Adrenal gland (tissue), 5 donors: ENCODE measurements at regions not wholly inside any gene's neighbourhood (a gene's known extent, or its start where the extent isn't known, plus 50 kb on each side); places are given as distances from the start of the nearest gene placed in this dataset.

ENCODE experiments used
- POLR2A ChIP-seq, 2 donors: fragments of 450-650 bp; IDR thresholded peaks; one replicate each; pipeline ENCODE4 v1.6.1; 2017; ENCODE audit warnings: antibody characterized with exemption in 2 of 2, mild to moderate bottlenecking in 2 of 2, moderate library complexity in 1 of 2
- TF ChIP-seq, protein P1 (sequence below), 6 experiments: fragments of 450-650 bp in 4 of 6; fragments of 200-600 bp in 2 of 6; sonication (generic) in 1 of 6; IDR thresholded peaks; 1 replicate in 5 of 6; 2 replicates in 1 of 6; pipeline versions ENCODE4 v1.5.1 to v1.8.0; 2016 to 2021; ENCODE audit warnings: antibody characterized with exemption in 6 of 6, mild to moderate bottlenecking in 2 of 6, moderate library complexity in 1 of 6
- donor health status: DM: no; HTN: no; CAD: no.

DNA sequence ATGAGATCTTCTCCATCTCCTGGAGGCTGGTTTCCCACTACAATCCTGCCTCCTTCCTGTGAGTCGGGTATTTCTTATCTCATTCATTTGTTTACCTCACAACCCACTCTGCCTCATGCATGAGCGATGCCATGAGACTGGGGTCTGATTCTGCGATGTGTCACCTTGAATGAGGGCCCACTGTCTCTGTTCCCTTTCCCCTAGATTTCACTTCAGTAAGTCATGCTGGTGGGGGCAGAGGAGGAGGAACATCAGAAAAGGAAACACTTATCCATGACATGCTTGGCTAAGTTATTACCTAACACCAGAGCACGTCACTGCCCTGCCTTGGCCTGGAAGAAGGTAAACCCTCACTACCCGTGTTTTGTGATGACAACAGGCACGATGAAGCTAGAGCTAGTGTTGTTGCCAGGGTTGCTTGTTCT lies 337.4 kb upstream of the PRDM1 start:
- TF ChIP-seq, protein P1, sequence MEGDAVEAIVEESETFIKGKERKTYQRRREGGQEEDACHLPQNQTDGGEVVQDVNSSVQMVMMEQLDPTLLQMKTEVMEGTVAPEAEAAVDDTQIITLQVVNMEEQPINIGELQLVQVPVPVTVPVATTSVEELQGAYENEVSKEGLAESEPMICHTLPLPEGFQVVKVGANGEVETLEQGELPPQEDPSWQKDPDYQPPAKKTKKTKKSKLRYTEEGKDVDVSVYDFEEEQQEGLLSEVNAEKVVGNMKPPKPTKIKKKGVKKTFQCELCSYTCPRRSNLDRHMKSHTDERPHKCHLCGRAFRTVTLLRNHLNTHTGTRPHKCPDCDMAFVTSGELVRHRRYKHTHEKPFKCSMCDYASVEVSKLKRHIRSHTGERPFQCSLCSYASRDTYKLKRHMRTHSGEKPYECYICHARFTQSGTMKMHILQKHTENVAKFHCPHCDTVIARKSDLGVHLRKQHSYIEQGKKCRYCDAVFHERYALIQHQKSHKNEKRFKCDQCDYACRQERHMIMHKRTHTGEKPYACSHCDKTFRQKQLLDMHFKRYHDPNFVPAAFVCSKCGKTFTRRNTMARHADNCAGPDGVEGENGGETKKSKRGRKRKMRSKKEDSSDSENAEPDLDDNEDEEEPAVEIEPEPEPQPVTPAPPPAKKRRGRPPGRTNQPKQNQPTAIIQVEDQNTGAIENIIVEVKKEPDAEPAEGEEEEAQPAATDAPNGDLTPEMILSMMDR (IDR thresholded peaks at IDR 0.05), result no peak
- TF ChIP-seq POLR2A (IDR thresholded peaks at IDR 0.05), result no peak
